ENCODE measurements at regions not wholly inside any gene's neighbourhood (a gene's known extent, or its start where the extent isn't known, plus 50 kb on each side); places are given as distances from the start of the nearest gene placed in this dataset.
"Not testable (repeated sequence)": the region's sequence is repeated elsewhere in the genome, so short reads cannot be mapped to it uniquely, and the experiment has no call there.

GRCh38 chr20:30922129-30922528, 335.3 kb upstream of the DEFB115 start:
- Histone ChIP-seq H3K36me3 (no peaks in the 10 kb centered on the region), H3K9ac (ENCODE audit: low read depth in 2 of 2, low read length in 2 of 2) (no peak overlapping the region), H3K27me3 (no peaks in the 10 kb centered on the region), H3K4me3 (no peak overlapping the region), H3K9me3 (no peaks in the 10 kb centered on the region), H3K27ac (no peak overlapping the region), H3K4me1 (no peaks in the 10 kb centered on the region)
- intact Hi-C loops (cut with DNase I): no loop called here
- no peak for DNase-seq
- no peak for TF ChIP-seq CTCF (IDR thresholded peaks at IDR 0.05)

- Histone ChIP-seq H3K36me3 (no peaks in the 10 kb centered on the region), H3K27me3 (no peaks in the 10 kb centered on the region), H3K4me3 (no peak overlapping the region), H3K4me1 (no peaks in the 10 kb centered on the region), H3K27ac (no peak overlapping the region), H3K9me3 (no peaks in the 10 kb centered on the region), H3K9ac (ENCODE audit: low read depth in 2 of 2, low read length in 2 of 2) (no peak overlapping the region)
- no peak for DNase-seq
- no peak for TF ChIP-seq CTCF (IDR thresholded peaks at IDR 0.05)
- intact Hi-C loops (cut with DNase I): no loop called here
Observed at GRCh38 chr20:30937790-30938189, 319.7 kb upstream of the DEFB115 start.

DNA sequence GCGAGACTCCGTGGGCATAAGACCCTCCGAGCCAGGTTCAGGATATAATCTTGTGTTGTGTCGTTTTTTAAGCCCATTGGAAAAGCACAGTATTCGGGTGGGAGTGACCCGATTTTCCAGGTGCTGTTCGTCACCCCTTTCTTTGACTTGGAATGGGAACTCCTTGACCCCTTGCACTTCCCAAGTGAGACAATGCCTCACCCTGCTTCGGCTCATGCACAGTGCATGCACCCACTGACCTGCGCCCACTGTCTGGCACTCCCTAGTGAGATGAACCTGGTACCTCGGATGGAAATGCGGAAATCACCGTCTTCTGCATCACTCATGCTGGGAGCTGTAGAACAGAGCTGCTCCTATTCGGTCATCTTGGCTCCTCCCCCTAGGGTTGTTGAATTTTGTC, 307.7 kb upstream of the DEFB115 start:
- DNase-seq: no peak
- intact Hi-C loops (cut with DNase I): no loop called here

DNA sequence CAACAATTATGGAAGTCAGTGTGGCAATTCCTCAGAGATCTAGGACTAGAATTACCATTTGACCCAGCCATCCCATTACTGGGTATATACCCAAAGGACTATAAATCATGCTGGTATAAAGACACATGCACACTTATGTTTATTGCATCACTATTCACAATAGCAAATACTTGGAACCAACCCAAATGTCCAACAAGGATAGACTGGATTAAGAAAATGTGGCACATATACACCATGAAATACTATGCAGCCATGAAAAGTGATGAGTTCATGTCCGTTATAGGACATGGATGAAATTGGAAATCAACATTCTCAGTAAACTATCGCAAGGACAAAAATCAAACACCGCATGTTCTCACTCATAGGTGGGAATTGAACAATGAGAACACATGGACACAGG, 306.4 kb upstream of the DEFB115 start:
- intact Hi-C loops (cut with DNase I); H3K36me3 ChIP-seq; H3K4me1 ChIP-seq; H3K9me3 ChIP-seq; H3K27ac ChIP-seq; DNase-seq; H3K4me3 ChIP-seq; H3K27me3 ChIP-seq; H3K9ac ChIP-seq (ENCODE audit: low read depth in 2 of 2, low read length in 2 of 2): not testable (repeated sequence)

More for the DNA sequence above, 307.7 kb upstream of the DEFB115 start:
- Histone ChIP-seq H3K4me1 (no peaks in the 10 kb centered on the region), H3K4me3 (no peak overlapping the region), H3K27ac (no peak overlapping the region), H3K9ac (ENCODE audit: low read depth in 2 of 2, low read length in 2 of 2) (no peak overlapping the region), H3K9me3 (no peaks in the 10 kb centered on the region), H3K36me3 (no peaks in the 10 kb centered on the region), H3K27me3 (no peaks in the 10 kb centered on the region)
- no peak for TF ChIP-seq CTCF (IDR thresholded peaks at IDR 0.05)

DNA sequence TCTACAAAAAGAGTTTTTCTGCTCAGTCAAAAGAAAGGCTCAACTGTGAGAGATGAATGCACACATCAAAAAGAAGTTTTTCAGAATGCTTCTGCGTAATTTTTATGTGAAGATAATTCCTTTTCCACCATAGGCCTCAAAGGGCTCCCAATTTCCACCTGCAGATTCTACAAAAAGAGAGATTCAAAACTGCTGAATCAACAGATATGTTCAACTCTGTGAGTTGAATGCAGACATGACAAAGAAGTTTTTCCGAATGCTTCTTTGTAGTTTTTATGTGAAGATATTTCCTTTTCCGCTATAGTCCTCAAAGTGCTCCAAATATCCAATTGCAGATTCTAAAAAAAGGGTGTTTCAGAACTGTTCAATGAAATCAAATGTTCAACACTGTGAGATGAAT, 300.8 kb upstream of the DEFB115 start:
- H3K4me1 ChIP-seq; H3K4me3 ChIP-seq; DNase-seq; intact Hi-C loops (cut with DNase I); H3K36me3 ChIP-seq; H3K27me3 ChIP-seq; H3K27ac ChIP-seq; H3K9ac ChIP-seq (ENCODE audit: low read depth in 2 of 2, low read length in 2 of 2); H3K9me3 ChIP-seq: not testable (repeated sequence)

- H3K27me3 ChIP-seq; H3K36me3 ChIP-seq; intact Hi-C loops (cut with DNase I): not testable (repeated sequence)
Observed at GRCh38 chr20:30959208-30959607, 298.3 kb upstream of the DEFB115 start.

GRCh38 chr20:30963591-30963990, 293.9 kb upstream of the DEFB115 start:
- H3K9ac ChIP-seq (ENCODE audit: low read depth in 2 of 2, low read length in 2 of 2): no peak overlapping the region
- TF ChIP-seq CTCF (IDR thresholded peaks at IDR 0.05): no peak
- H3K4me3 ChIP-seq: no peak overlapping the region
- H3K27me3 ChIP-seq: no peaks in the 10 kb centered on the region
- no peaks in the 10 kb centered on the region for H3K9me3 ChIP-seq
- intact Hi-C loops (cut with DNase I): no loop called here
- no peak for DNase-seq
- H3K4me1 ChIP-seq: no peaks in the 10 kb centered on the region
- no peaks in the 10 kb centered on the region for H3K36me3 ChIP-seq
- H3K27ac ChIP-seq: no peak overlapping the region

More at GRCh38 chr20:30959208-30959607, 298.3 kb upstream of the DEFB115 start:
- not testable (repeated sequence) for H3K9ac ChIP-seq (ENCODE audit: low read depth in 2 of 2, low read length in 2 of 2); H3K27ac ChIP-seq; H3K9me3 ChIP-seq; DNase-seq; H3K4me1 ChIP-seq; H3K4me3 ChIP-seq

- H3K9ac ChIP-seq (ENCODE audit: low read depth in 2 of 2, low read length in 2 of 2); H3K4me1 ChIP-seq; H3K9me3 ChIP-seq; H3K27ac ChIP-seq; intact Hi-C loops (cut with DNase I); DNase-seq; H3K27me3 ChIP-seq; H3K4me3 ChIP-seq; H3K36me3 ChIP-seq: not testable (repeated sequence)
Observed at GRCh38 chr20:30975859-30976258, 281.6 kb upstream of the DEFB115 start.
